ENCODE measurements at regions not wholly inside any gene's neighbourhood (a gene's known extent, or its start where the extent isn't known, plus 50 kb on each side); places are given as distances from the start of the nearest gene placed in this dataset.

GRCh38 chr10:22780474-22780885 lies 66.1 kb upstream of the PIP4K2A start:
- no peak for TF ChIP-seq CTCF (IDR thresholded peaks at IDR 0.05)
- TF ChIP-seq EZH2 (IDR thresholded peaks at IDR 0.05; ENCODE audit: borderline replicate concordance, insufficient read depth, low read depth, low read length, poor library complexity, severe bottlenecking), result no peak
